ENCODE measurements at regions not wholly inside any gene's neighbourhood (a gene's known extent, or its start where the extent isn't known, plus 50 kb on each side); places are given as distances from the start of the nearest gene placed in this dataset.
"Not testable (repeated sequence)": the region's sequence is repeated elsewhere in the genome, so short reads cannot be mapped to it uniquely, and the experiment has no call there.

GRCh38 chr2:236348279-236348678, 84.1 kb upstream of the ASB18 start:
- DNase-seq (ENCODE audit: low read depth), result no peak

GRCh38 chr2:236348976-236349375, 84.8 kb upstream of the ASB18 start:
- DNase-seq (ENCODE audit: low read depth), result no peak

- no peak for DNase-seq (ENCODE audit: low read depth)
Measured at GRCh38 chr2:236350426-236350825, 86.2 kb upstream of the ASB18 start.

- DNase-seq (ENCODE audit: low read depth), result no peak
Measured at GRCh38 chr2:236351966-236352525, 87.8 kb upstream of the ASB18 start.

GRCh38 chr2:236352761-236353593, 88.8 kb upstream of the ASB18 start:
- no peak for DNase-seq (ENCODE audit: low read depth)

GRCh38 chr2:236353594-236353942, 89.4 kb upstream of the ASB18 start:
- no peak for DNase-seq (ENCODE audit: low read depth)

GRCh38 chr2:236354056-236354940, 90.1 kb upstream of the ASB18 start:
- DNase-seq (ENCODE audit: low read depth), result no peak

- DNase-seq (ENCODE audit: low read depth), result no peak
Measured at GRCh38 chr2:236354973-236355595, 90.9 kb upstream of the ASB18 start.

GRCh38 chr2:236355911-236356310, 91.7 kb upstream of the ASB18 start:
- no peak for DNase-seq (ENCODE audit: low read depth)

- DNase-seq (ENCODE audit: low read depth), result not testable (repeated sequence)
Measured at GRCh38 chr2:236356321-236356720, 92.1 kb upstream of the ASB18 start.

- DNase-seq (ENCODE audit: low read depth), result not testable (repeated sequence)
Measured at GRCh38 chr2:236358482-236358881, 94.3 kb upstream of the ASB18 start.

GRCh38 chr2:236359426-236360045, 95.3 kb upstream of the ASB18 start:
- DNase-seq (ENCODE audit: low read depth), result no peak

- no peak for DNase-seq (ENCODE audit: low read depth)
Measured at GRCh38 chr2:236360496-236360895, 96.3 kb upstream of the ASB18 start.

- DNase-seq (ENCODE audit: low read depth), result no peak
Measured at GRCh38 chr2:236363711-236364277, 99.6 kb upstream of the ASB18 start.

- DNase-seq (ENCODE audit: low read depth), result no peak
Measured at GRCh38 chr2:236365258-236366048, 101.2 kb upstream of the ASB18 start.

GRCh38 chr2:236366049-236366387, 101.8 kb upstream of the ASB18 start:
- DNase-seq (ENCODE audit: low read depth), result no peak

GRCh38 chr2:236366397-236366796, 102.2 kb upstream of the ASB18 start:
- DNase-seq (ENCODE audit: low read depth), result no peak

GRCh38 chr2:236367506-236368289, 103.5 kb upstream of the ASB18 start:
- no peak for DNase-seq (ENCODE audit: low read depth)

GRCh38 chr2:236369661-236370062, 105.5 kb upstream of the ASB18 start:
- no peak for DNase-seq (ENCODE audit: low read depth)

- no peak for DNase-seq (ENCODE audit: low read depth)
Measured at GRCh38 chr2:236370847-236371409, 106.7 kb upstream of the ASB18 start.
